ENCODE measurements at regions not wholly inside any gene's neighbourhood (a gene's known extent, or its start where the extent isn't known, plus 50 kb on each side); places are given as distances from the start of the nearest gene placed in this dataset.
"Not testable (repeated sequence)": the region's sequence is repeated elsewhere in the genome, so short reads cannot be mapped to it uniquely, and the experiment has no call there.

GRCh38 chr11:98536023-98536422 lies 484.7 kb upstream of the CNTN5 start:
- Histone ChIP-seq H3K9me3 (ENCODE audit: control insufficient read depth, insufficient read depth, low read length) (no peaks in the 10 kb centered on the region), H3F3A (ENCODE audit: control insufficient read depth, insufficient read depth) (no peaks in the 10 kb centered on the region), H3K4me2 (ENCODE audit: low read length) (no peak overlapping the region), H3K36me3 (ENCODE audit: control insufficient read depth, low read length) (no peaks in the 10 kb centered on the region), H4K20me1 (ENCODE audit: control insufficient read depth, insufficient read depth, low read depth, low read length) (no peaks in the 10 kb centered on the region), H3K27me3 (ENCODE audit: control insufficient read depth, low read length) (no peaks in the 10 kb centered on the region), H3K4me1 (ENCODE audit: control insufficient read depth, low read length) (no peaks in the 10 kb centered on the region), H3K9me2 (replicated peaks; ENCODE audit: control insufficient read depth, low read length) (no peaks in the 10 kb centered on the region), H3K79me2 (ENCODE audit: control insufficient read depth, low read length) (no peaks in the 10 kb centered on the region), H3K27ac (ENCODE audit: low read depth, low read length) (no peak overlapping the region), H3K4me3 (ENCODE audit: low read length) (no peak overlapping the region)
- no peak for TF ChIP-seq CTCF (IDR thresholded peaks at IDR 0.05; ENCODE audit: low read depth, low read length, poor library complexity, severe bottlenecking)
- no peak for TF ChIP-seq EZH2phosphoT487 (IDR thresholded peaks at IDR 0.05; ENCODE audit: borderline replicate concordance, low read length)

GRCh38 chr11:98538358-98538757 lies 482.4 kb upstream of the CNTN5 start:
- not testable (repeated sequence) for H3K4me2 ChIP-seq (ENCODE audit: low read length); H3K27ac ChIP-seq (ENCODE audit: low read depth, low read length); H3K4me1 ChIP-seq (ENCODE audit: control insufficient read depth, low read length); H4K20me1 ChIP-seq (ENCODE audit: control insufficient read depth, insufficient read depth, low read depth, low read length); H3K9me2 ChIP-seq (replicated peaks; ENCODE audit: control insufficient read depth, low read length); H3F3A ChIP-seq (ENCODE audit: control insufficient read depth, insufficient read depth); H3K79me2 ChIP-seq (ENCODE audit: control insufficient read depth, low read length); H3K27me3 ChIP-seq (ENCODE audit: control insufficient read depth, low read length); H3K4me3 ChIP-seq (ENCODE audit: low read length); H3K9me3 ChIP-seq (ENCODE audit: control insufficient read depth, insufficient read depth, low read length); H3K36me3 ChIP-seq (ENCODE audit: control insufficient read depth, low read length)

DNA sequence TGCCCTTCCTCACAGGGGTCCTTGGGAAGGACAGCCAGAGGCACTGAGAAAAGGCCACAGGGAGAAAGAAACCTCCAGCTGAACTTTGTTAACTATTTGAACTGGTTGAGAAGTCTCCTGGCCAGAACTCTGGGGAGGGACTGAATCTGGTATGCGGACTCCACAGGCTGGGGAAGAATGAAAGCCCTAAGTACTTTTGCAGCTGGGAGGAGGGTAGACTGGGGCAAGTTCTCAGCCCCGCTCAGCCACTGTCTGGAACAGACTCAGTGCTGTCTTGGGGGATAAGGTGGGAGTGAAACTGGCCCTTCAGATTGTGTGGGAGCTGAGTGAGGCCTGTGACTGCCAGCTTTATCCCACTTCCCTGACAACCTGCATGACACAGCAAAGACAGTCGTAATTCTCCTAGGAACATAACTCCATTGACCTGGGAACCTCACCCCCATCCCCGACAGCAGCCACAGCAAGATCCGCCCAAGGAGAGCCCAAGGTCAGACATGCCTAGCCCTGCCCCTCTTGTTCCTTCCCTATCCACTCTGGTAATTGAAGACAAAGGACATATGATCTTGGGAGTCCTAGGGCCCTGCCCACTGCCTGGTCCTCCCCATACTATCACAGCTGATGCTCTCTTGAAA lies 475.1 kb upstream of the CNTN5 start:
- Histone ChIP-seq H3K4me3 (ENCODE audit: low read length) (no peak overlapping the region), H3K36me3 (ENCODE audit: control insufficient read depth, low read length) (no peaks in the 10 kb centered on the region), H3K9me2 (replicated peaks; ENCODE audit: control insufficient read depth, low read length) (no peaks in the 10 kb centered on the region), H4K20me1 (ENCODE audit: control insufficient read depth, insufficient read depth, low read depth, low read length) (no peaks in the 10 kb centered on the region), H3K27me3 (ENCODE audit: control insufficient read depth, low read length) (no peaks in the 10 kb centered on the region), H3K4me1 (ENCODE audit: control insufficient read depth, low read length) (no peaks in the 10 kb centered on the region), H3K4me2 (ENCODE audit: low read length) (no peak overlapping the region), H3K9me3 (ENCODE audit: control insufficient read depth, insufficient read depth, low read length) (no peaks in the 10 kb centered on the region), H3K79me2 (ENCODE audit: control insufficient read depth, low read length) (no peaks in the 10 kb centered on the region), H3F3A (ENCODE audit: control insufficient read depth, insufficient read depth) (no peaks in the 10 kb centered on the region), H3K27ac (ENCODE audit: low read depth, low read length) (no peak overlapping the region)
- no peak for TF ChIP-seq EZH2phosphoT487 (IDR thresholded peaks at IDR 0.05; ENCODE audit: borderline replicate concordance, low read length)
- TF ChIP-seq CTCF (IDR thresholded peaks at IDR 0.05; ENCODE audit: low read depth, low read length, poor library complexity, severe bottlenecking), result no peak

GRCh38 chr11:98549571-98549970 lies 471.2 kb upstream of the CNTN5 start:
- no peaks in the 10 kb centered on the region for H3F3A ChIP-seq (ENCODE audit: control insufficient read depth, insufficient read depth)
- H3K27ac ChIP-seq (ENCODE audit: low read depth, low read length), result no peak overlapping the region
- no peaks in the 10 kb centered on the region for H3K79me2 ChIP-seq (ENCODE audit: control insufficient read depth, low read length)
- no peaks in the 10 kb centered on the region for H3K9me3 ChIP-seq (ENCODE audit: control insufficient read depth, insufficient read depth, low read length)
- no peaks in the 10 kb centered on the region for H3K9me2 ChIP-seq (replicated peaks; ENCODE audit: control insufficient read depth, low read length)
- H3K4me1 ChIP-seq (ENCODE audit: control insufficient read depth, low read length), result no peaks in the 10 kb centered on the region
- no peak overlapping the region for H3K4me3 ChIP-seq (ENCODE audit: low read length)
- no peaks in the 10 kb centered on the region for H3K36me3 ChIP-seq (ENCODE audit: control insufficient read depth, low read length)
- H3K4me2 ChIP-seq (ENCODE audit: low read length), result no peak overlapping the region
- TF ChIP-seq CTCF (IDR thresholded peaks at IDR 0.05; ENCODE audit: low read depth, low read length, poor library complexity, severe bottlenecking), result no peak
- no peaks in the 10 kb centered on the region for H3K27me3 ChIP-seq (ENCODE audit: control insufficient read depth, low read length)
- no peaks in the 10 kb centered on the region for H4K20me1 ChIP-seq (ENCODE audit: control insufficient read depth, insufficient read depth, low read depth, low read length)
